HEK293 (cell line): ENCODE measurements at regions not wholly inside any gene's neighbourhood (a gene's known extent, or its start where the extent isn't known, plus 50 kb on each side); places are given as distances from the start of the nearest gene placed in this dataset.

Source experiments
- CTCF ChIA-PET: fragments of 350-600 bp; formaldehyde crosslinking; extraction: SDS; loops from one replicate; lab custom pipeline; 2021; ENCODE audit warnings: antibody characterized with exemption; lab: Yijun Ruan, JAX
- POLR2A ChIA-PET: fragments of 300-600 bp; formaldehyde crosslinking; extraction: SDS; loops from one replicate; lab custom pipeline; 2020; ENCODE audit warnings: antibody characterized with exemption, inconsistent platforms; lab: Yijun Ruan, JAX
- H3K27ac ChIP-seq: fragments of 200-500 bp; sonication (Bioruptor generic); 2 replicates; pipeline ENCODE4 v1.5.1; 2014; ENCODE audit warnings: low read depth, low read length, control low read depth, inconsistent platforms; ENCODE audit errors: extremely low read depth
- H3K36me3 ChIP-seq, 2 experiments: fragments of 200-500 bp in 1 of 2; sonication (Bioruptor generic) in 1 of 2; 1 replicate in 1 of 2; 2 replicates in 1 of 2; pipeline ENCODE4 v1.5.1; 2014 to 2017; ENCODE audit warnings: inconsistent platforms in 2 of 2, low read length in 2 of 2; ENCODE audit not compliant: control insufficient read depth in 2 of 2, insufficient read depth in 1 of 2
- H3K4me1 ChIP-seq: fragments of 200-500 bp; sonication (Bioruptor generic); 2 replicates; pipeline ENCODE4 v1.5.1; 2014; ENCODE audit warnings: mild to moderate bottlenecking, low read length, inconsistent platforms; ENCODE audit not compliant: control insufficient read depth, insufficient read depth
- H3K4me3 ChIP-seq: 2 replicates; pipeline ENCODE4 v1.5.1; 2011; ENCODE audit warnings: low read depth, mild to moderate bottlenecking, control low read depth, low read length, moderate library complexity
- H3K9me3 ChIP-seq: fragments of 200-500 bp; sonication (Bioruptor generic); 2 replicates; pipeline ENCODE4 v1.5.1; 2014; ENCODE audit warnings: low read depth, low read length, inconsistent platforms; ENCODE audit not compliant: control insufficient read depth, insufficient read depth
- ATF2 ChIP-seq: fragments of 450-650 bp; formaldehyde crosslinking; IDR thresholded peaks from 2 replicates; pipeline ENCODE4 v1.5.1; 2016; ENCODE audit warnings: missing biosample characterization, missing genetic modification characterization, low read depth
- IKZF3 ChIP-seq: fragments of 450-650 bp; IDR thresholded peaks from 2 replicates; pipeline ENCODE4 v1.5.0; 2018; ENCODE audit warnings: missing biosample characterization, mild to moderate bottlenecking, missing genetic modification characterization, moderate library complexity
- KLF7 ChIP-seq: fragments of 450-650 bp; formaldehyde crosslinking; IDR thresholded peaks from 2 replicates; pipeline ENCODE4 v1.5.1; 2016; ENCODE audit warnings: missing biosample characterization, missing genetic modification characterization, borderline replicate concordance
- REST ChIP-seq: fragments of 450-650 bp; formaldehyde crosslinking; IDR thresholded peaks from 2 replicates; pipeline ENCODE4 v1.5.1; 2016; ENCODE audit warnings: missing biosample characterization, missing genetic modification characterization
- SP7 ChIP-seq: fragments of 450-650 bp; formaldehyde crosslinking; IDR thresholded peaks from 2 replicates; pipeline ENCODE4 v1.5.1; 2016; ENCODE audit warnings: missing biosample characterization, missing genetic modification characterization
- ZNF146 ChIP-seq: fragments of 450-650 bp; formaldehyde crosslinking; IDR thresholded peaks from 2 replicates; pipeline ENCODE4 v1.5.1; 2016; ENCODE audit warnings: missing biosample characterization, missing genetic modification characterization
- ZNF174 ChIP-seq: fragments of 450-650 bp; formaldehyde crosslinking; IDR thresholded peaks from 2 replicates; pipeline ENCODE4 v1.5.0; 2017; ENCODE audit warnings: missing biosample characterization, mild to moderate bottlenecking, missing genetic modification characterization
- ZNF324 ChIP-seq: fragments of 450-650 bp; formaldehyde crosslinking; IDR thresholded peaks from 2 replicates; pipeline ENCODE4 v1.5.1; 2016; ENCODE audit warnings: missing biosample characterization, missing genetic modification characterization
- ZNF350 ChIP-seq: fragments of 450-650 bp; formaldehyde crosslinking; IDR thresholded peaks from 2 replicates; pipeline ENCODE4 v1.5.0; 2017; ENCODE audit warnings: missing biosample characterization, mild to moderate bottlenecking, missing genetic modification characterization
- ZNF449 ChIP-seq: fragments of 450-650 bp; formaldehyde crosslinking; IDR thresholded peaks from 2 replicates; pipeline ENCODE4 v1.5.1; 2017; ENCODE audit warnings: missing biosample characterization, mild to moderate bottlenecking, missing genetic modification characterization, moderate library complexity
- ZNF521 ChIP-seq: fragments of 450-650 bp; formaldehyde crosslinking; IDR thresholded peaks from 2 replicates; pipeline ENCODE4 v1.5.1; 2017; ENCODE audit warnings: missing biosample characterization, mild to moderate bottlenecking, missing genetic modification characterization
- ZNF747 ChIP-seq: fragments of 450-650 bp; formaldehyde crosslinking; IDR thresholded peaks from 2 replicates; pipeline ENCODE4 v1.5.1; 2016; ENCODE audit warnings: missing biosample characterization, missing genetic modification characterization
- ZNF76 ChIP-seq: fragments of 450-650 bp; formaldehyde crosslinking; IDR thresholded peaks from 2 replicates; pipeline ENCODE4; 2016; ENCODE audit warnings: low read depth, missing biosample characterization, missing genetic modification characterization, borderline replicate concordance
- ZNF843 ChIP-seq: fragments of 450-650 bp; formaldehyde crosslinking; IDR thresholded peaks from 2 replicates; pipeline ENCODE4 v1.5.1; 2016; ENCODE audit warnings: missing biosample characterization, missing genetic modification characterization
- TF ChIP-seq, protein P1 (sequence below): fragments of 450-650 bp; IDR thresholded peaks from 2 replicates; pipeline ENCODE4 v1.5.1; 2018; ENCODE audit warnings: missing biosample characterization, mild to moderate bottlenecking, missing genetic modification characterization
- TF ChIP-seq, protein P2 (sequence below): fragments of 450-650 bp; formaldehyde crosslinking; IDR thresholded peaks from 2 replicates; pipeline ENCODE4 v1.5.1; 2016; ENCODE audit warnings: missing biosample characterization, missing genetic modification characterization

DNA sequence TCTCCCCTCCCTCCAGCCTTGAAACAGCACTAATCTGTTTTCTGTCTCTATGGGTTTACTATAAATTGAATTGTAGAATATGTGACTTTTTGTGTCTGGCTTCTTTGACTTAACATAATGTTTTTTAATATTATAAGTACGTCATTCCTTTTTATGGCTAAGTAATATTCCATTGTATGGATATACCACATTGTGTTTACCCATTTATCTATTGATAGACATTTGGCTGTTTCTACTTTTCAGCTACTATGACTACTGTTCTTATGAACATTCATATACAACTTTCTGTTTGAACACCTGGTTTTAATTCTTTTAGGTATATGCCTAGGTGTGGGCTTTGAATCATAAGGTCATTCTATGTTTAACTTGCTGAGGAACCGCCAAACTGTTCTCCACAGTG is 961.9 kb downstream of the CDH8 start (continued):
- TF ChIP-seq KLF7 (tag by site-specific recombination) (no peak), REST (tag by site-specific recombination) (no peak), IKZF3 (tag by site-specific recombination) (no peak), ZNF174 (tag by site-specific recombination) (no peak)
- TF ChIP-seq, protein P1, sequence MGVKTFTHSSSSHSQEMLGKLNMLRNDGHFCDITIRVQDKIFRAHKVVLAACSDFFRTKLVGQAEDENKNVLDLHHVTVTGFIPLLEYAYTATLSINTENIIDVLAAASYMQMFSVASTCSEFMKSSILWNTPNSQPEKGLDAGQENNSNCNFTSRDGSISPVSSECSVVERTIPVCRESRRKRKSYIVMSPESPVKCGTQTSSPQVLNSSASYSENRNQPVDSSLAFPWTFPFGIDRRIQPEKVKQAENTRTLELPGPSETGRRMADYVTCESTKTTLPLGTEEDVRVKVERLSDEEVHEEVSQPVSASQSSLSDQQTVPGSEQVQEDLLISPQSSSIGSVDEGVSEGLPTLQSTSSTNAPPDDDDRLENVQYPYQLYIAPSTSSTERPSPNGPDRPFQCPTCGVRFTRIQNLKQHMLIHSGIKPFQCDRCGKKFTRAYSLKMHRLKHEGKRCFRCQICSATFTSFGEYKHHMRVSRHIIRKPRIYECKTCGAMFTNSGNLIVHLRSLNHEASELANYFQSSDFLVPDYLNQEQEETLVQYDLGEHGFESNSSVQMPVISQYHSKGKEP (tag by site-specific recombination): no peak
- TF ChIP-seq, protein P2, sequence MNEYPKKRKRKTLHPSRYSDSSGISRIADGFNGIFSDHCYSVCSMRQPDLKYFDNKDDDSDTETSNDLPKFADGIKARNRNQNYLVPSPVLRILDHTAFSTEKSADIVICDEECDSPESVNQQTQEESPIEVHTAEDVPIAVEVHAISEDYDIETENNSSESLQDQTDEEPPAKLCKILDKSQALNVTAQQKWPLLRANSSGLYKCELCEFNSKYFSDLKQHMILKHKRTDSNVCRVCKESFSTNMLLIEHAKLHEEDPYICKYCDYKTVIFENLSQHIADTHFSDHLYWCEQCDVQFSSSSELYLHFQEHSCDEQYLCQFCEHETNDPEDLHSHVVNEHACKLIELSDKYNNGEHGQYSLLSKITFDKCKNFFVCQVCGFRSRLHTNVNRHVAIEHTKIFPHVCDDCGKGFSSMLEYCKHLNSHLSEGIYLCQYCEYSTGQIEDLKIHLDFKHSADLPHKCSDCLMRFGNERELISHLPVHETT (tag by site-specific recombination): no peak

DNA sequence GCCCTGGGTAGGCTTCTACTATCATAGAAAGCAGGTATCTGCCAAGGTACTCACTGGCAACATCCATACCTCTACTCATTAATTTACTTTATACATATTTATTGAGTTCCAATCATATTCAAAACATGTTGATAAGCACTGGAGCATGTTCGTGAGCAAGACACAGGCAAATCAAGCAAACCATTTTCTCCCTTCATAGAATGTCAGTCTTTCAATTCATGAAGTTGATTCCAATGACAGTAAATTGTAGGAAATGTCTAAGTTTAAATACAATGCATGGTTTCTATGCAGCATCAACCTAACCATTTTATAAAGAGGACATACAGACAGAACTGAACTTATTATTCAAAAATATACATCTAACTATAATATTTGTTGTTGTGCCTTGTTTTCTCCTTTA is 978.6 kb downstream of the CDH8 start:
- Histone ChIP-seq H3K4me1 (no peaks in the 10 kb centered on the region), H3K27ac (no peak overlapping the region), H3K36me3 (no peaks in the 10 kb centered on the region), H3K4me3 (no peak overlapping the region), H3K9me3 (no peaks in the 10 kb centered on the region)
- ChIA-PET POLR2A (no interaction called here), CTCF (interaction anchor here (0.6 kb wide), 1 partner anchor 9 kb away, joined by 3 read pairs; no protein-coding TSS in a partner anchor)
- no peak for TF ChIP-seq ZNF449 (tag by site-specific recombination)
- no peak for TF ChIP-seq ZNF521
- no peak for TF ChIP-seq ZNF324 (tag by site-specific recombination)
- no peak for TF ChIP-seq ZNF350 (tag by site-specific recombination)

GRCh38 chr16:61050547-61050946 is 985.7 kb downstream of the CDH8 start:
- no peaks in the 10 kb centered on the region for H3K4me1 ChIP-seq
- ChIA-PET CTCF (no interaction called here), POLR2A (no interaction called here)
- H3K4me3 ChIP-seq: no peak overlapping the region
- no peaks in the 10 kb centered on the region for H3K9me3 ChIP-seq
- no peak for TF ChIP-seq ATF2
- no peak for TF ChIP-seq ZNF76 (tag by site-specific recombination)
- TF ChIP-seq ZNF747 (tag by site-specific recombination): no peak
- TF ChIP-seq ZNF843: no peak
- TF ChIP-seq ZNF146 (tag by site-specific recombination): no peak
- no peak for TF ChIP-seq SP7 (tag by site-specific recombination)
- TF ChIP-seq, all 188 proteins: peak for 0
- Histone ChIP-seq H3K36me3 (no peaks in the 10 kb centered on the region), H3K27ac (no peak overlapping the region)
